Ishikawa (cell line): ENCODE measurements at regions not wholly inside any gene's neighbourhood (a gene's known extent, or its start where the extent isn't known, plus 50 kb on each side); places are given as distances from the start of the nearest gene placed in this dataset.

Source experiments
- CEBPB ChIP-seq: IDR thresholded peaks from 2 replicates; pipeline ENCODE4 v1.6.1; 2012
- CREB1 ChIP-seq: IDR thresholded peaks from 2 replicates; pipeline ENCODE4 v1.6.1; 2012; ENCODE audit warnings: low read depth
- EGR1 ChIP-seq: IDR thresholded peaks from 2 replicates; pipeline ENCODE4 v1.6.1; 2012
- EP300 ChIP-seq: IDR thresholded peaks from 2 replicates; pipeline ENCODE4 v1.6.1; 2012; ENCODE audit warnings: borderline replicate concordance
- FOXM1 ChIP-seq: IDR thresholded peaks from 2 replicates; pipeline ENCODE4 v1.6.1; 2012; ENCODE audit warnings: low read depth, borderline replicate concordance
- NFIC ChIP-seq: IDR thresholded peaks from 2 replicates; pipeline ENCODE4 v1.6.1; 2012
- RAD21 ChIP-seq: IDR thresholded peaks from 2 replicates; pipeline ENCODE4 v1.6.1; 2012; ENCODE audit warnings: low read depth
- TAF1 ChIP-seq: IDR thresholded peaks from 2 replicates; pipeline ENCODE4 v1.6.1; 2012; ENCODE audit warnings: low read depth, mild to moderate bottlenecking
- TCF12 ChIP-seq: IDR thresholded peaks from 2 replicates; pipeline ENCODE4 v1.6.1; 2012; ENCODE audit warnings: low read depth
- TEAD4 ChIP-seq: IDR thresholded peaks from 2 replicates; pipeline ENCODE4 v1.6.1; 2012
- YY1 ChIP-seq: IDR thresholded peaks from 2 replicates; pipeline ENCODE4 v1.6.1; 2012; ENCODE audit warnings: low read depth
- ZBTB7A ChIP-seq: IDR thresholded peaks from 2 replicates; pipeline ENCODE4 v1.6.1; 2012; ENCODE audit warnings: low read depth
- TF ChIP-seq, protein P1 (sequence below): IDR thresholded peaks from 2 replicates; pipeline ENCODE4 v1.6.1; 2012
- TF ChIP-seq, protein P2 (sequence below): IDR thresholded peaks from 2 replicates; pipeline ENCODE4 v1.6.1; 2012; ENCODE audit warnings: low read depth, mild to moderate bottlenecking
- TF ChIP-seq, protein P3 (sequence below): IDR thresholded peaks from 2 replicates; pipeline ENCODE4 v1.6.1; 2012

DNA sequence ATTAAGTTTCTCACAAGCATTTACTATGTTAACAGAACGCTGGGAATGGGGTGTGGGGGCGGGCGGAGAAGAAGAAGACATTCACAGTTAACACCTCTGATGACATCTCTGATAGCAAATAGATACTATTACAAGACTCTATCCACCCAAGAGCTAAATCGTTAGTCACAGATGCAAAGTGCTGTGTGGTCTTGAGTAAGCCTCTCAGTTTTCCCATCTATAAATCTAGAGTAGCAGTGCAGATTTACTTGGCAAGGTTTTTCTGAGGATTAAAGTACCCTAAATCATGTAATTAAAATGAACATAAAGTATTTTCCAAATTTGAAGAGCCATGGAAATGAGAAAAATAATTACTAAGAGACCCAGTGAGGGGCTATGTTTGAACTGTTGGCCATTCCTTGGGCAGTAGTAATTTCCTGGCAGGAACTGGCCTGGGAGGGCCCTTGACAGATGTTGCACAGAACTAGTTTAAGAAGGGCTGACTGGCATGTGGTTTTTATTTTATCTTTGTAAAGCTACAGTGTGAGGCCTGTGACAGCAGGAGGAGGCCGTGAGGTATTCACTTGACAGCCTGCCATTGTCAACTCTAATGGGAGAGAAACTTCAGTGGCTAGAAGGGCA is 58.7 kb upstream of the APOBEC4 start:
- TF ChIP-seq NFIC (no peak), TAF1 (no peak), CEBPB (no peak), TEAD4 (no peak), YY1 (no peak), FOXM1 (no peak), ZBTB7A (no peak), EP300 (no peak), EGR1 (no peak), TCF12 (no peak)
- TF ChIP-seq, protein P1, sequence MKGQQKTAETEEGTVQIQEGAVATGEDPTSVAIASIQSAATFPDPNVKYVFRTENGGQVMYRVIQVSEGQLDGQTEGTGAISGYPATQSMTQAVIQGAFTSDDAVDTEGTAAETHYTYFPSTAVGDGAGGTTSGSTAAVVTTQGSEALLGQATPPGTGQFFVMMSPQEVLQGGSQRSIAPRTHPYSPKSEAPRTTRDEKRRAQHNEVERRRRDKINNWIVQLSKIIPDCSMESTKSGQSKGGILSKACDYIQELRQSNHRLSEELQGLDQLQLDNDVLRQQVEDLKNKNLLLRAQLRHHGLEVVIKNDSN: no peak
- TF ChIP-seq, protein P2, sequence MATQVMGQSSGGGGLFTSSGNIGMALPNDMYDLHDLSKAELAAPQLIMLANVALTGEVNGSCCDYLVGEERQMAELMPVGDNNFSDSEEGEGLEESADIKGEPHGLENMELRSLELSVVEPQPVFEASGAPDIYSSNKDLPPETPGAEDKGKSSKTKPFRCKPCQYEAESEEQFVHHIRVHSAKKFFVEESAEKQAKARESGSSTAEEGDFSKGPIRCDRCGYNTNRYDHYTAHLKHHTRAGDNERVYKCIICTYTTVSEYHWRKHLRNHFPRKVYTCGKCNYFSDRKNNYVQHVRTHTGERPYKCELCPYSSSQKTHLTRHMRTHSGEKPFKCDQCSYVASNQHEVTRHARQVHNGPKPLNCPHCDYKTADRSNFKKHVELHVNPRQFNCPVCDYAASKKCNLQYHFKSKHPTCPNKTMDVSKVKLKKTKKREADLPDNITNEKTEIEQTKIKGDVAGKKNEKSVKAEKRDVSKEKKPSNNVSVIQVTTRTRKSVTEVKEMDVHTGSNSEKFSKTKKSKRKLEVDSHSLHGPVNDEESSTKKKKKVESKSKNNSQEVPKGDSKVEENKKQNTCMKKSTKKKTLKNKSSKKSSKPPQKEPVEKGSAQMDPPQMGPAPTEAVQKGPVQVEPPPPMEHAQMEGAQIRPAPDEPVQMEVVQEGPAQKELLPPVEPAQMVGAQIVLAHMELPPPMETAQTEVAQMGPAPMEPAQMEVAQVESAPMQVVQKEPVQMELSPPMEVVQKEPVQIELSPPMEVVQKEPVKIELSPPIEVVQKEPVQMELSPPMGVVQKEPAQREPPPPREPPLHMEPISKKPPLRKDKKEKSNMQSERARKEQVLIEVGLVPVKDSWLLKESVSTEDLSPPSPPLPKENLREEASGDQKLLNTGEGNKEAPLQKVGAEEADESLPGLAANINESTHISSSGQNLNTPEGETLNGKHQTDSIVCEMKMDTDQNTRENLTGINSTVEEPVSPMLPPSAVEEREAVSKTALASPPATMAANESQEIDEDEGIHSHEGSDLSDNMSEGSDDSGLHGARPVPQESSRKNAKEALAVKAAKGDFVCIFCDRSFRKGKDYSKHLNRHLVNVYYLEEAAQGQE: no peak
- TF ChIP-seq, protein P3, sequence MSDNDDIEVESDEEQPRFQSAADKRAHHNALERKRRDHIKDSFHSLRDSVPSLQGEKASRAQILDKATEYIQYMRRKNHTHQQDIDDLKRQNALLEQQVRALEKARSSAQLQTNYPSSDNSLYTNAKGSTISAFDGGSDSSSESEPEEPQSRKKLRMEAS: no peak

DNA sequence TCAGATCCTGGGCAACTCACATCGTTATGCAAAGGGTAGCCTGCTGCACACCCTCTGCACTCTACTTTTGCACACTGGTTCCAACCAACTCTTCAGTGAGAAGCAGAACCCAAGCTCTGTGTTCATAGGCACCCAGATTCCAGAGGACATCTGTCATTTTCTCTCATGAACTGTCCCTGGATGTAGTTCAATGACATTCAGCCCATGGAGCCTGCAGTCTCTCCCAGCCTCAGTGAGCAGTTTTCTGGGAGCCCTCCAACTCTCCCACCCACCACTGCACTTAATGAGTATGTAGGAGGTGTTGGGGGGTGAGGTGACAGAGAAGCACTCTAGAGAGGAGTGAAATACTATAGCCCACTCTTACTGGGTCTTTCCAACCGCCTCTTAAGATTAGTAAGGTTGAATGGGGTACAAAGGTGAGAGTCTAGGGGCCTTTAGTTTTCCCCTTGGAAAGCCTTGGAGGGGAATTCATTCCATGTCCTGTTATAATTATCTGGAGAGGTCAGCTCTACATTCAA is 58.1 kb upstream of the APOBEC4 start:
- no peak for TF ChIP-seq YY1
- TF ChIP-seq, protein P2: no peak
- no peak for TF ChIP-seq EGR1
- no peak for TF ChIP-seq TEAD4
- TF ChIP-seq, protein P1: no peak

DNA sequence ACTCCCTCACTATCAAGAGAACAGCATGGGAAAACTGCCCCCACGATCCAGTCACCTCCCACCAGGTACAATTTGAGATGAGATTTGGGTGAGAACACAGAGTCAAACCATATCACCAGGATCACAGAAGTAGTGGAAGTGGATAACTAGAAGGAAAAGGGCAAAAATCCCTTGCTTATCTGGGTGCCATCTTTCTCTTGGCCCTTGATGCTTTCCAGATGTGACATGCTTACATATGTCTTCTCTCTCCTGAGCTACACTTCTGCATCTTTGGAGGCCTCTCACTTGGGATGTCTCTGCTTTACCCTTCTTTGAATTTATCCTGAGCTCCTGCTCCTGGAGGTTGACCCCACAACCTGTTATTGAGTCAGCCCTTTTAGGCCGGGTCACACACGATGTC is 57.6 kb upstream of the APOBEC4 start:
- TF ChIP-seq TCF12 (no peak), YY1 (no peak), CREB1 (no peak), RAD21 (no peak), TAF1 (no peak), CEBPB (no peak), TEAD4 (no peak), FOXM1 (no peak), NFIC (no peak), ZBTB7A (no peak)
- TF ChIP-seq, protein P3: no peak
- TF ChIP-seq, protein P2: no peak
- TF ChIP-seq, protein P1: no peak

DNA sequence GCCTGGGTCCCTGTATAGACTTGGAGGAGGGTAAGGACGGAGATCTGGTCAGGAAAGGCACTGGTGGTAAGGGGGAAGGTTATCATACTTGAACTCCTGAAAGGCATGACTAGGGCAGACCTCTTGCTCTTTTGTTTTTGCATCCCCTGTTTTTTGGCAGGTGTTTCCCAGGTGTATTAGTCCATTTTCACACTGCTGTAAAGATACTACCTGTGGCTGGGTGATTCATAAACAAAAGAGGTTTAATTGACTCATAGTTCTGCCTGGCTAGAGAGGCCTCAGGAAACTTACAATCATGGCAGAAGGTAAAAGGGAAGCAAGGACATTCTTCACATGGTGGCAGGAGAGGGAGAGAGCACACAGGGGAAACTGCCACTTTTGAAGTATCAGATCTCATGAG is 57.2 kb upstream of the APOBEC4 start:
- TF ChIP-seq TAF1 (no peak), NFIC (no peak), EGR1 (no peak), YY1 (no peak), ZBTB7A (no peak), TEAD4 (no peak), CREB1 (no peak), TCF12 (no peak), FOXM1 (no peak), CEBPB (no peak), RAD21 (no peak), EP300 (no peak)
- TF ChIP-seq, protein P2: no peak
- TF ChIP-seq, protein P3: no peak
- TF ChIP-seq, protein P1: no peak
